HG03139 (cell line): ENCODE measurements at regions not wholly inside any gene's neighbourhood (a gene's known extent, or its start where the extent isn't known, plus 50 kb on each side); places are given as distances from the start of the nearest gene placed in this dataset.

Source experiments
- ATAC-seq: cut with Tn5 transposase; IDR thresholded peaks from one replicate; pipeline ENCODE4 v1.9.1; 2021; ENCODE audit not compliant: unreplicated experiment

DNA sequence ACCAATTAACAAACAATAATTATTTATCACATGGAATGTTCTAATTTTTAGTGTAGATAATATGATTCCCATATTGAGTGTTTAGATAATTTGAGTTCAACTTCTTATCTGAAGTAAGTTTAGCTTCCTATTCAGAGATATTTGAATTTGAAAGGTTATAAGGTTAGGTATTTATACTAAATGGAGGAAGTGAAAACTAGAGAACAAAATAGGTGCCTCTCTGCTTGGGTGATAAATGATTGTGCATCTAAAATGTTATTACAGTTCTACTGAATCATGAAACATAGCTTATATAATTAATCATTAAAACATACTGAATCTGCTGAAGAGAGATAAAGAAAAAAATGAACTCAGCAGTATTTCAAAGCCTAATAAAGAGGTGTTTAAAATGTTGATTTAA lies 1174.3 kb downstream of the XPNPEP1 start:
- peak; percentile 66 for ATAC-seq

DNA sequence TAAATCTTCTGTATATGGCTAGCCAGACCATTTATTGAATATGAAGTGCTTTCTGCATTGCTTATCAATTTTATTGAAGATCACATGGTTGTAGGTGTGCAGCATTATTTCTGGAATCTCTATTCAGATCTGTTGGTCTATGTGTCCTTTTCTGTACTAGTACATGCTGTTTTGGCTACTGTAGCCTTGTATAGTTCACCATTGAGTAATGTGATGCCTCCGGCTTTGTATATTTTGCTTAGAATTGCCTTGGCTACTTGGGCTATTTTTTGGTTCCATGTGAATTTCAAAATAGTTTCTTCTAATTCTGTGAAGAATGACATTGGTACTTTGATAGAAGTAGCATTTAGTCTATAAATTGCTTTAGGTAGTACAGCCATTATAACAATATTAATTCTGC lies 1187.2 kb downstream of the XPNPEP1 start:
- ATAC-seq: no peak

DNA sequence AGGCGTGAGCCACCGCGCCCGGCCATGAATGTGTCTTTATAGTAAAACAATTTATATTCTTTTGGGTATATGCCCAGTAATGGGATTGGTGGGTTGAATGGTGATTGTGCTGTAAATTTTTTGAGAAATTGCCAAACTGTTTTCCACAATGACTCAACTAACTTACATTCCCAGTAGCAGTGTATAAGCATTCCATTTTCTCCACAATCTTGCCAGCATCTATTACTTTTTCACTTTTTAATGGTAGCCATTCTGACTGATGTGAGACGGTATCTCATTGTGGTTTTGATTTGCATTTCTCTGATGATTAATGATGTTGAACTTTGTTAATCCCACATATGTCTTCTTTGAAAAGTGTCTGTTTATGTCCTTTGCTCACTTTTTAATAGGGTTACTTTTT lies 1187.9 kb downstream of the XPNPEP1 start:
- ATAC-seq: no peak

DNA sequence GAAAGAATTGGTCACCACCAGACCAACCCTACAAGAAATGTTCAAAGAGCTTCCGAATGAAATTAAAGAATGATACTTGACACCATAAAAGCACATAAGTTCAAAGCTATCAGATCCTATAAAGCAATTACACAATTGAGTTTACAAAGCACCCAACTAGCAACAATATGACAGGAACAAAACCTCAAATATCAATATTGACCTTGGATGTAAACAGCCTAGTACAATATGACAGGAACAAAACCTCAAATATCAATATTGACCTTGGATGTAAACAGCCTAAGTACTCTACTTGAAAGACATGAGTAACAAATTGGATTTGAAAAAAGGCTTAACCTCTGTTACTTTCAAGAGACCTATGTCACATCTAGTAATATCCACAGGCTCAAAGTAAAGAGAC lies 1201.4 kb downstream of the XPNPEP1 start:
- no peak for ATAC-seq

DNA sequence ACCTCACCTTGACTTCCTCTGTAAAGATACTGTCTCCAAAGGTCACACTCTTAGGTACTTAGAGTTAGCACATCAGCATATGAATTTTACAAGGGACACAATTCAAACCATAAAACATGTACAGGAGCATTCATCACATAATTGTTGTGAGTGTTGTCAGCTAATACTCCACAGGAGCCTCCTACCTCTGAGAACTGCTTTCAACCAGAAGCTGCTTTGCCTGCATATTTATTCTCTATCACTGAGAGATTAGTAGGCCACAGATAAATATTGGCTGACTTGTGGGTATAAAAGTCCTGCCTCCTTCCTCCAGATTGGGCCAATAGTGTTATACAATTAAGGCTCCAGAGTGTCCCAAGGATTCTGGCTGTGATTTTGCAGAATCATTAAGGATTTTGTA lies 1207.0 kb downstream of the XPNPEP1 start:
- ATAC-seq: no peak

DNA sequence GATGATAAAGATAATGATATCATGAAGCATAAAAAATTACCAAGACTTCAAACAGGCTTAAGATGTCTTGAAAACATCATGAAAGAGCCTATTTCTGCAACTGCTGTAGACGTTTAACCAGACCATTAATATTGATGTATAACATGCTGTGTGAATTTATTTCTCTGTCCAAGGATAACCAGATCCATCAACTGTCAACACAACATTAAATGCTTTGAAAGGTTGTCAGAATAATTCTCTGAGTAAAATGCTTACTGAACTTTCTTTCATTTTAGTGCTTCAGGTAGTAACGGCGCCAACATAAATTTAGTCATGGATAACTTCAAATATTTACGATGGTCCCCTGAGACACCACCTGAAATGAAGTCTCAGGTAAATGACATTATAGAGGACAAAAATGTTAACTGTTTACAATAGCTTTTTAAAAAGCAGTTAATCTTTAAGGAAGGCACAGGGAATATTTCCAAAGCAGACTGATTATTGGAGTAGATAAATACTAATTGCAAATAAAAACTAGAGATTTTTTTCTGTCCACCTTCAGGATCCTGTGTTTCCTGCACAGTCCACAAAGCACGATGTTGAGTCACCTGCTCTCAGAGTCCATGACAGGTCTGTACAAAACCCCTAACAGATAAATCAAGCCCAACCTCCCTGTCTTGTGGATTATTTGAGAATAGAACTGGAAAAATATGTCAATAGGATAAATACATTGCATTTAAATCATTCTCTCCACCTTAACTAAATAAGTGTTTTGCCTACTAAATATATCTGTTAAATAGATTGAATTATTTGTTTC lies 1213.2 kb downstream of the XPNPEP1 start:
- no peak for ATAC-seq

DNA sequence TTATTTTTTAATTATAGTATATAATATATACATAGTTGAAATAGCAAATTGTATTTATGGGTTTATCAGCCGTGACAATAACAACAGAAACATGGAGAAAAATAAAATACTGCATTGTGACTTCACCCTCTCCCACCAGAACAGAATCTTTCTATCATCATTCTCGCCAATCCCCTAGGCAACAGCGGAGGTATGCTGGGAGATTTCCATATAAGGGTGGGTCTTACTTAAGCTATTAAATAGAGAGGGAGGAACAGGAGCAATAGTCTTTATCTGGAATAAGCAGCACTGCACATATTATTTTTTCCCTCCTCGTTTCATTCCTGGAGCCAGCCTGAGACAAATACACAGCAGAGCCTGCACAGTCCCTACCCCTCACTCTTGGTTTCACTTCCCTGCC lies 1214.9 kb downstream of the XPNPEP1 start:
- ATAC-seq: no peak

DNA sequence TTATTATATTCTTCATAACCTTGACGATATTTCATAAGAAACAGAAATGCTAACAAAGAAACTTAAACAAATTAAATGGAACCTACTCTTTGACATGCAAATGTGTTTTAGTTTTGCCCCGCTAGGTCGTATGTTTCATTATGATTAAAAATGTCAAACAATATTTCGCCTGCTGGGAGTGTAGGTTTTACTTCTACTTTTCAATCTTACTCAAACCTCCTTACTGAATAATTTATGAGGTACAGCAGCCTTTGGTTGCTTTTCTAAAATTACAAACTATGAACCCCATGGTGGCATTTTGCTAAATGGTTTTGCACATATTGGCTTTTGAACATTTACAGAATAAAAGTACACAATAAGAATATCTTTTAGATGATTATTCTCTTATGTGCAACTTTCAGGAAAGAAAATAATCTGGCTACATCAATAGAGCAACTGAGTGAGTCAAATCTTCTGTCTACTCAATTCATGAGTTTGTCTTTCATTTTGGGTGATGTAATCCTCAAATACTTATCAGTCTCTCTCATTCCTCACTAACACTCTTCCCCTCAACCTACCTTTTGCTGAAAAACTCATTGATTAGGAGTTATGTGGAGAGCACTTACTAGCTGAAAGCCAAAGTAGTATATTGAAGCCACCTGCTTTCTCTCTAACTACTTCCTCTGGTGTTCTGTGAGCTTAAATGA lies 1226.4 kb downstream of the XPNPEP1 start:
- peak; percentile 79 for ATAC-seq

DNA sequence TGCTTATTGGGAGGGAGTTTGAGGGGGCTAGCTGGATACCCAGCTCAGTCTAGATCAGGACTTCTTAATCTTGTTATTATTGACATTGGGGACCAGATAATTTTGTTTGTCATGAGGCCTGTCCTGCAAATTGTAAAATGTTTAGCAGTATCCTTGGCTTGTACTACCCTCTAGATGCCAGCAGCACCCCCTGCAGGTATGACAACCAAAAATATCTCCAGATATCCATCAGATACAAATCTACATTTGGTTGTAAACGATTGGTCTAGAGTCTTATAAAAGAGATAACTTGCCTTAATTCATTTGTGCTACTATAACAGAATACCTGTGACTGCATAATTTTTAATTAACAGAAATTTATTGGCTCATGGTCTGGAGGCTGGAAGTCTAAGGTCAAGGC lies 1232.2 kb downstream of the XPNPEP1 start:
- ATAC-seq: no peak

DNA sequence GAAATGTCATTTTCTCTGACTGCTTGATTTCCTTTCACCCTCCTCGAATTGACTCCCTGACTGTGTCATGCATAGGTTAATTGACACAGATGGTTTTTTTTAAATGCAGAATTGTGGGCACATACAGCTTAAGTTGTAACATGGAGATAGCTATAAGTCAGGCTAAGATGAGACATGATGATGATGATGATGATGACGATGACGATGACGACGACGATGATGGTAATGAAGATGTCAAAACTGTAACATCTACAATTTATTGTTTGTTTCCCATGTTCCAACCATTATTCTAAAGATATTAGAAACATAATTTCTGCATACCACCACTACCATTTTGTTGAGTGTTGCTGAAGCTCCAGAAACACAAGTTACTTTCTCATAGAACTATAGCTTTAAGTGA lies 1232.8 kb downstream of the XPNPEP1 start:
- ATAC-seq: no peak

DNA sequence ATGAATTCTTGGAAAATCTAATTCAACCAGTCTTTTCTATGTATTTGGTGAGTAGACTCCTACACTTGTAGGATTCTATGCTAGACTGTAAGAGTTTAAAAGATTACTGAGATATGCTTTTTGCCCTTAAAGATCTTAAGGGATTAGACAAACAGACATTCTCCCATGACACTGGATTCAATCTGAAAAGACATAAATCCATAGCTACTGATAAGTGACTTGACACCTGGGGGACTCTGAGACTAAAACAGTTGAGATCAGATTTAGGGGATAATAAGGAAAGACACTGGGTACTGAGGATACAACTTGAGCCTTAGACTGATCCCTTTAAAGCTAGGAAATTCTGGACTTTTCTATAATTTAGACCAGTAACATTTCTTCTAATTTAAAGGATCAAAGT lies 1233.4 kb downstream of the XPNPEP1 start:
- ATAC-seq: no peak

DNA sequence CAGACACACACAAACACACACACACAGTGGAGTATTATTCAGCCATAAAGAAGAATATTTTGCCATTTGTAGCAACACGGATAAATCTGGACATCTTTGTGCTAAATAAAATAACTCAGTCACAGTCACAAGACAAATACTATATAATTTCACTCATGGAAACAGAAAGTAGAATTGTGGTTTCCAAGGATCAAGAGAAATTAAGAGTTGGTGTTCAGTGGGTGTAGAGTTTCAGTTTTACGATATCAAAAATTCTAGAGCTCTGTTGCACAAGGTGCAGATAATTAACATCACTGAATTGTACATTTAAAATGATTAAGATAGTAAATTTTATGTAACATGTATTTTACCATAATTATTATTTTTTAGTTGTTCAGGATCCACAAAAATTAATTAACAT lies 1235.0 kb downstream of the XPNPEP1 start:
- ATAC-seq: no peak

DNA sequence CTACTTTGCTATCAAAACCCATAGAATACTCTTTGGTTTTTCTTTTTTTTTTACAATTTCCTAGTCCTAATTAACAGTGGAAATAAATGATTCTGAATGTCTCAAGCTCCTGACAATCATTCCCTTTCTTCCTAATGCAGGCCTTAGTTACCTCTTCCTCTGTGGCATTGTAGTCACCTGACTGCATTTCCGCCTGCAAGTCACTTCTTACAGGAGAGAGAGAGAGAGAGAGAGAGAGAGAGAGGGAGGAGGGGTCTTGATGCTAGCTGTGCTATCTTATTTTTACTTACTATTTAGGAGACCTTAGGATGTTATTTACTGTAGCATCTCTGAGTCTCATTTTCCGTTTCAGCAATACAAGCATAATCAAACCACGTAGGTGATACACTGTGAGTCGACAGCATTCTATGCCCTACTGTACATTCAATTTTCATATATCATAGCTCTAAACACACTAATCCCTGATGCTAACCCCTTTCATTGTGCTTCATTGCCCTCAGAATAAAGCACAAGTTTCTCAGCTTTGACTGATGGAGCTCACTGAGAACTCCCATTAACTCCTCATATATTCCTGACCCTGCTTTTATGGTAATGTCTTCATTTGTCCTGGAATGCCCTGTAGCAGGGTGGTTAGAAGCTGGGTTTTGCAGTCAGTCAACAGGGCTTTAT lies 1237.3 kb downstream of the XPNPEP1 start:
- no peak for ATAC-seq

DNA sequence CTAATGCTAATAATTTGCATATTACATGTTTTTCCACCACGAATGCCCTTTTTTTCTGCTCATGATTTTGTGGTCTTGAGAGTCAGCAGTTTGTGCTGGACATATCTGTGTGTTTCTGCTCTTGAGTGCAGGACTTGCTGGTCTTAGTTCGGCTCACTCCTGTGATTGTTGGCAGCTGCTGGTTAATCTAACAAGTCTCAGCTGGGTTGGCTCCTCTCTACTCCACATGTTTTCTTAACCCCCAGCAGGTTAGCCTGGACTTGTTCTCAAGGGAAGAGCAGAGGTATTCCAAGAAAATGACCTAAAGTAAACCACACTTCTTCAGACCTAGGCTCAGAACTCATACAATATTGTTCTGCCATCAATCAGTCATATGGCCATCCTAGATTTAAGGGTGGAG lies 1238.9 kb downstream of the XPNPEP1 start:
- no peak for ATAC-seq

DNA sequence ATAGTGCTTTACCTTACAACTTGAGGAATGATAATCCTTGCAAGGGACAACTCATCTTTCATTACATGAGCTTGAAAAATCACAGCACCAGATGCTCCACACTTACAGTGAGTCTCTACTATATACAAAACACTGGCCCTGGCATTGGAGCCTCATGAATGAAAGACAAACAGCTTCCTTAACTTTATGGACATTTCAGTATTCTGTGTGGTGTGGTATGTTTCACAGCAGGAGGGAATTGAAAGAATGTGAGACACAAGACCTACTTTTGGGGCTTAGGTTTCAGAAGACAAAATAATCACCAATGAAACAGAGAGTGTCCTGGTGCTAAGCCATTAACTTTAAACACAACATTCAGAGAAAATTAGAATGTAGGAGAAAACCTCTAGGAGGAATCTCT lies 1249.6 kb downstream of the XPNPEP1 start:
- no peak for ATAC-seq

DNA sequence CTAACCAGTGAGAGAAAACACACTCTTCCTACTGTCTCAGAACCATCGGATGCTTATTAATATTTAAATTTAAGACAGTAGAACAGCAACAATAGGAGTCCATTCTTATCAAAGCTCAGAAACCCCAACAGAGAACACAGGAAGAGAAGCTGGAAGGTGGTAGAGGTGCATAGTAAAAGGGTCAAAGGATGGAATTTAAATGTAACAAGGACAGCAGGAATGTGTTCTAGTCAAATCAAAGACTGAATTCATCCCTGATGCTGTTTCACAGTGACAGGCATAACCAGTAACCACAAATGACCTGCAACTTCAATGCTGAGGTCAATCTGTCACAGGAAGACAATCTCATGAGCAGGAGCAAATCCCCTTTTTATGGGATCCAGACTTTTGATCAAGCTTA lies 1259.7 kb downstream of the XPNPEP1 start:
- no peak for ATAC-seq

DNA sequence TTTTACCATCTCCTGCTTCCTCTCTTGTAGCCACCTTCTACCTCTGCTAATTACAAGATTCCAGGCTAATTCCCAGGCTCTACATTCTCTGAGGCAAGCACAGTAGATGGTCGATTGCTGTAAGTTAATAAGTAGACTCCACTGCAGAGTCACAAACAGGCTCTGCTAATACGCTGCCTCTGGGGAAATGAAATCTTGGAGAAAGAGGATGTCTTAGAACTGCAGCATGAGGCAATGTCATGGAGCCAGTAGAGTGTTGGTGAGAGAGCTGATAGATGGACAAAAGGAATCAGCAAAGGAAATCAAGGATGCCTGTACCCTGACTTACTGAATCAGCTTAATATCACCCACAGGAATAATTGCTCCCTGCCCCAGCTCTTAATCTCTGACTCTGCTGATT lies 1260.3 kb downstream of the XPNPEP1 start:
- ATAC-seq: no peak

DNA sequence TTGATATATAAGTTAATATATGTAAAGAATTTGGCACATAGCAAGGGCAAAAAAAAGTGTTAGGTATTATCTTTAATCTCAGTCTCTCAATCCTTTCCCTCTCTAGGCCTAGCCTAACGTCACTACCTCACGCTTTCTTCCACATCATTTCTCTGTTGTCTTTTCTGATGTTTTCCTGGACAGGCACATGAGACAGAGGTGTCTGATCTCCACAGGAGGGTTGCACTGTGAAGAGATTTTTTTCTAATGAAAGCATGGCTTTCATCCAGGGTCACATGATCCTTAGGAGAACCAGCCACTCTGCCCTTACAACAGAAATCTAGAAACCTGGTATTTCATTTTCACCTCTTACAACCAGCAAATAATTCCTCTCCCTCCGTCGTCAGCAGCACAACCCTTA lies 1268.3 kb downstream of the XPNPEP1 start:
- no peak for ATAC-seq

DNA sequence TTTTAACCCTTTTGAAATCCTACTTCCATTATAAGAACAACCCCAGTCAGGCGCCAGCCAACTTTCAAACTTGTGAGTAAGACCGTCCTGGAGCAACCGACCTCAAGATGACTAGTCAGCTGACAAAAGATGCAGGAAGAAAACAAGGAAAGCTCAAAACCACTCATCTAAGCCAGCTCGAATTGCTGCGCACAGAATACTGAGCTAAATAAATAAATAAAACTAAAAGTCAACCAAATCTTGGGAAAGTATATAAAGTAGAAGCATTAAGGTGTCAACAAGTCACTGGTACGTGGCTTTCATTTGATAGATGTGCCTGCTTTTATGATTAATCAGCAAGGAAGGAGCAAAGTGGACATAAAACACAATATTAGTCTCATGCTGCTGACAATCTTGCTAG lies 1269.8 kb downstream of the XPNPEP1 start:
- ATAC-seq: no peak

DNA sequence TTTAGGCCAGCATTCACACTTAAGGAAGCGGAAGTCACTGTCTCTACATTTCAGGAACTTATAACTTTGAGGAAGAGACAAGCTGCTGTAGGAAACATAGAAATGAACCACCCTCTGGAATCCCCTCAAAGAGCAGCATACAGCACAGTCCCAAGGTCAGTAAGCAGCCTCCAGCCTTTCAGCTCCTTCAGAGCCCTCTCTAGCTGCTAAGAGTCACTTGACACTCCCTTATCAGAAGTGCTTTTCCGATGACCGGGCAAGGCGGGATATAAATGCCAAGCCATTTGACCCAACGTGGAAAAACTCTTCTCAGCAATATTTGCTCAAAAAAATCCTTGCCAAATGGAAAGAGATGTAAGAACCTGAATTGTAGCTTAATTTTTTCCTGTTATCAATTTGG lies 1284.3 kb downstream of the XPNPEP1 start:
- ATAC-seq: no peak

DNA sequence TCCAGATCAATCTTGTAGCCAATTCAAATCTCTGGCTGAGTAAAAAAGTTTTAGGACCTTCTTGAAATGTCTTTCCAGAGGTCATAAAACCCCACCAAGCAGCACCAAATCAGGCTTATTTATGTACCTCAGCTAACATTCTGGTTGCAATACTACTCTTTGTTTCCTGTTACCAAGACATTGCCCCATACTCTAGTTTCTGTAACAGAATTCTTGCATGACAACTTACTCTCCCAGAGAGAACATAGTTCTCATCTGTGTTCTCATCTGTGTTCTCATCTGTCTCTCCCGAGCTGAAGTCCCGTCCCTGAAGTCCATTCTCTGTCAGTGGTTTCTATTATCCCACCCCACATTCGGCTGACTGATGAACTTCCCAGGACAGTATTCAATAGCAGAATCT lies 1285.1 kb downstream of the XPNPEP1 start:
- no peak for ATAC-seq

DNA sequence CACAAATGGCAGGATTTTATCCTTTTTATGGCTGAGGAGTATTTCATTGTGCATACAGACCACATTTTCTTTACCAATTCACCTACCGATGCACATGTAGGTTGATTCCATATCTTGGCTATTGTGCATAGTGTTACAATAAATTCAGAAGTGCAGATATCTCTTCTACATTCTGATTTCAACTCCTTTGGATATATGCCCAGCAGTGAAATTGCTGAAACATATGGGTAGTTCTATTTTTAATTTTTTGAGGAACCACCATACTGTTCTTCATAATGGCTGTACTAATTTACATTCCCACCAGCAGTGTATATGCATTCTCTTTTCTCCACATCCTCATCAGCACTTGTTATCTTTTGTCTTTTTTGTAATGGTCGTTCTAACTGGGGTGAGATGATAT lies 1290.3 kb downstream of the XPNPEP1 start:
- no peak for ATAC-seq
